ENCODE measurements at regions not wholly inside any gene's neighbourhood (a gene's known extent, or its start where the extent isn't known, plus 50 kb on each side); places are given as distances from the start of the nearest gene placed in this dataset.

GRCh38 chr21:41585199-41585994 is 77.4 kb upstream of the TMPRSS2 start:
- ChIA-PET POLR2A (no interaction called here), CTCF (interaction anchor here (1.0 kb wide), 1 partner anchor 302 kb away, joined by 4 read pairs; no protein-coding TSS in a partner anchor)
- Histone ChIP-seq H3K27me3 (ENCODE audit: control insufficient read depth, insufficient read depth, low read length) (no peaks in the 10 kb centered on the region), H3K36me3 (ENCODE audit: control insufficient read depth, insufficient read depth, low read length) (no peaks in the 10 kb centered on the region), H3K4me3 (ENCODE audit: low read depth, low read length) (no peak overlapping the region)
- no peak for DNase-seq (ENCODE audit: low read depth)
- TF ChIP-seq, protein P1, sequence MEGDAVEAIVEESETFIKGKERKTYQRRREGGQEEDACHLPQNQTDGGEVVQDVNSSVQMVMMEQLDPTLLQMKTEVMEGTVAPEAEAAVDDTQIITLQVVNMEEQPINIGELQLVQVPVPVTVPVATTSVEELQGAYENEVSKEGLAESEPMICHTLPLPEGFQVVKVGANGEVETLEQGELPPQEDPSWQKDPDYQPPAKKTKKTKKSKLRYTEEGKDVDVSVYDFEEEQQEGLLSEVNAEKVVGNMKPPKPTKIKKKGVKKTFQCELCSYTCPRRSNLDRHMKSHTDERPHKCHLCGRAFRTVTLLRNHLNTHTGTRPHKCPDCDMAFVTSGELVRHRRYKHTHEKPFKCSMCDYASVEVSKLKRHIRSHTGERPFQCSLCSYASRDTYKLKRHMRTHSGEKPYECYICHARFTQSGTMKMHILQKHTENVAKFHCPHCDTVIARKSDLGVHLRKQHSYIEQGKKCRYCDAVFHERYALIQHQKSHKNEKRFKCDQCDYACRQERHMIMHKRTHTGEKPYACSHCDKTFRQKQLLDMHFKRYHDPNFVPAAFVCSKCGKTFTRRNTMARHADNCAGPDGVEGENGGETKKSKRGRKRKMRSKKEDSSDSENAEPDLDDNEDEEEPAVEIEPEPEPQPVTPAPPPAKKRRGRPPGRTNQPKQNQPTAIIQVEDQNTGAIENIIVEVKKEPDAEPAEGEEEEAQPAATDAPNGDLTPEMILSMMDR (IDR thresholded peaks at IDR 0.05; ENCODE audit: insufficient read depth, low read depth, low read length), result no peak

DNA sequence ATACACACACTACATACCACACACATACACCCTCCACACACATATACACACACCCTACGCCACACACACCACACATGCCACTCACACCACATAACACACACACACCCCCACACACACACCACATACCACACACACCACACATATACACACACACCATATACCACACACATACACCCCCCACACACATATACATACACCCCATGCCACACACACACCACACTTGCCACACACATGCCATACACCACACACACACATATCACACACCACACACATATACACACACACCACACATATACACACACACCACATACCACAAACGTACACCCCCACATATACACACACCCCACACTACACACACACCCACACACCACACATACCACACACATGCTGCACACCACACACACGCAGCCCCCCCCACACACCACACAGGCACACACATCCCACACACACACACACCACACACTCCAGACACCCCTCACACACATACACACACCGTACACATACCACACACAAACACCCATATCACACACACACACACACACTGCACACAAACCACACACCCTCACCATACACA is 76.7 kb upstream of the TMPRSS2 start:
- ChIA-PET CTCF (no interaction called here), POLR2A (no interaction called here)
- Histone ChIP-seq H3K4me3 (ENCODE audit: low read depth, low read length) (no peak overlapping the region), H3K36me3 (ENCODE audit: control insufficient read depth, insufficient read depth, low read length) (no peaks in the 10 kb centered on the region), H3K27me3 (ENCODE audit: control insufficient read depth, insufficient read depth, low read length) (no peaks in the 10 kb centered on the region)
- DNase-seq (ENCODE audit: low read depth), result no peak
- TF ChIP-seq, protein P1 (IDR thresholded peaks at IDR 0.05; ENCODE audit: insufficient read depth, low read depth, low read length), result no peak

- no peak for DNase-seq (ENCODE audit: low read depth)
- no peaks in the 10 kb centered on the region for H3K36me3 ChIP-seq (ENCODE audit: control insufficient read depth, insufficient read depth, low read length)
- ChIA-PET CTCF (interaction anchor here (0.9 kb wide), 1 partner anchor 8 kb away, joined by 4 read pairs; no protein-coding TSS in a partner anchor), POLR2A (no interaction called here)
- TF ChIP-seq, protein P1 (IDR thresholded peaks at IDR 0.05; ENCODE audit: insufficient read depth, low read depth, low read length), result no peak
- no peaks in the 10 kb centered on the region for H3K27me3 ChIP-seq (ENCODE audit: control insufficient read depth, insufficient read depth, low read length)
- no peak overlapping the region for H3K4me3 ChIP-seq (ENCODE audit: low read depth, low read length)
Observed at GRCh38 chr21:41583274-41583790, 75.4 kb upstream of the TMPRSS2 start.

DNA sequence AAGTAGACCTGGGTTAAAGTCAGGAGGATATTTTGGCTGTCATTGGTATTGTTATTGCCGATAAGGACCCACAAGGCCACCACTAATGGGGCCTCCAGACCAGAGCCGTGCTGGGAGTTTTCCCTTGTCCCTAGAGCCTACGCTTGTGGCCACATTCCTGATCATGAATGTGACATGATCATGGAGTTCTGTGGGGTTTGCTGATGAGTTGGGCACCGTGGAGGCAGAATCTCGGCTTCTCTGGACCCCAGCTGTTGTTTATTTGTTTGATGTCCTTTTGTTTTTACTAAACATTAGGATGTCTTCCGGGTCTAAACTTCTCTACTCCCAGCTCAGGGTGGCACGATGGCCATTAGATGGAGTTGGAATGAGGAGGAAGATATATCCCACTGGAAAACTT is 74.9 kb upstream of the TMPRSS2 start:
- ChIA-PET POLR2A (no interaction called here), CTCF (interaction anchor here (0.9 kb wide), 1 partner anchor 8 kb away, joined by 4 read pairs; no protein-coding TSS in a partner anchor)
- Histone ChIP-seq H3K4me3 (ENCODE audit: low read depth, low read length) (no peak overlapping the region), H3K27me3 (ENCODE audit: control insufficient read depth, insufficient read depth, low read length) (no peaks in the 10 kb centered on the region), H3K36me3 (ENCODE audit: control insufficient read depth, insufficient read depth, low read length) (no peaks in the 10 kb centered on the region)
- TF ChIP-seq, protein P1 (IDR thresholded peaks at IDR 0.05; ENCODE audit: insufficient read depth, low read depth, low read length), result no peak
- DNase-seq (ENCODE audit: low read depth), result no peak

- CTCF ChIA-PET, result no interaction called here
- Histone ChIP-seq H3K36me3 (ENCODE audit: control insufficient read depth, insufficient read depth, low read length) (no peaks in the 10 kb centered on the region), H3K27me3 (ENCODE audit: control insufficient read depth, insufficient read depth, low read length) (no peaks in the 10 kb centered on the region), H3K4me3 (ENCODE audit: low read depth, low read length) (no peak overlapping the region)
- TF ChIP-seq, protein P1 (IDR thresholded peaks at IDR 0.05; ENCODE audit: insufficient read depth, low read depth, low read length), result no peak
- POLR2A ChIA-PET, result no interaction called here
- no peak for DNase-seq (ENCODE audit: low read depth)
Observed at GRCh38 chr21:41582298-41582840, 74.4 kb upstream of the TMPRSS2 start.
